ENCODE measurements at regions not wholly inside any gene's neighbourhood (a gene's known extent, or its start where the extent isn't known, plus 50 kb on each side); places are given as distances from the start of the nearest gene placed in this dataset.

GRCh38 chr2:60075048-60075447, 478.4 kb downstream of the BCL11A start:
- CTCF ChIA-PET, result no interaction called here
- TF ChIP-seq FOXM1 (IDR thresholded peaks at IDR 0.05; ENCODE audit: borderline replicate concordance) (no peak), BHLHE40 (IDR thresholded peaks at IDR 0.05; ENCODE audit: borderline replicate concordance) (no peak), L3MBTL2 (conservative IDR thresholded peaks at IDR 0.05) (no peak)
- DNase-seq (ENCODE audit: extremely low spot score), result no peak
- POLR2A ChIA-PET, result no interaction called here

- CTCF ChIA-PET, result no interaction called here
- POLR2A ChIA-PET, result no interaction called here
- DNase-seq (ENCODE audit: extremely low spot score), result no peak
- no peak for TF ChIP-seq TARDBP (IDR thresholded peaks at IDR 0.05)
- no peak for TF ChIP-seq BHLHE40 (IDR thresholded peaks at IDR 0.05; ENCODE audit: borderline replicate concordance)
These were observed 480.3 kb downstream of the BCL11A start for GRCh38 chr2:60073201-60073600.

GRCh38 chr2:60072609-60073008, 480.8 kb downstream of the BCL11A start:
- POLR2A ChIA-PET, result no interaction called here
- DNase-seq (ENCODE audit: extremely low spot score), result no peak
- TF ChIP-seq PKNOX1 (IDR thresholded peaks at IDR 0.05) (no peak), BHLHE40 (IDR thresholded peaks at IDR 0.05; ENCODE audit: borderline replicate concordance) (no peak), ELF4 (IDR thresholded peaks at IDR 0.05) (no peak), TARDBP (IDR thresholded peaks at IDR 0.05) (no peak), FOXA1 (IDR thresholded peaks at IDR 0.05) (no peak), SP1 (IDR thresholded peaks at IDR 0.05) (no peak), HDGF (IDR thresholded peaks at IDR 0.05; ENCODE audit: borderline replicate concordance) (no peak), L3MBTL2 (conservative IDR thresholded peaks at IDR 0.05) (no peak), FOXK2 (IDR thresholded peaks at IDR 0.05) (no peak), ZNF384 (IDR thresholded peaks at IDR 0.05) (no peak), CTBP1 (IDR thresholded peaks at IDR 0.05; ENCODE audit: borderline replicate concordance) (no peak), NFRKB (IDR thresholded peaks at IDR 0.05) (no peak), SUZ12 (IDR thresholded peaks at IDR 0.05) (no peak), FOXM1 (IDR thresholded peaks at IDR 0.05; ENCODE audit: borderline replicate concordance) (no peak), ARNT (IDR thresholded peaks at IDR 0.05) (no peak), LEF1 (IDR thresholded peaks at IDR 0.05; ENCODE audit: borderline replicate concordance) (no peak)
- CTCF ChIA-PET, result no interaction called here

GRCh38 chr2:60071490-60071831, 482.0 kb downstream of the BCL11A start:
- ChIA-PET CTCF (no interaction called here), POLR2A (no interaction called here)
- TF ChIP-seq HDGF (IDR thresholded peaks at IDR 0.05; ENCODE audit: borderline replicate concordance) (no peak), ZNF384 (IDR thresholded peaks at IDR 0.05) (no peak), ELF4 (IDR thresholded peaks at IDR 0.05) (no peak), SP1 (IDR thresholded peaks at IDR 0.05) (no peak), PKNOX1 (IDR thresholded peaks at IDR 0.05) (no peak), L3MBTL2 (conservative IDR thresholded peaks at IDR 0.05) (no peak)
- DNase-seq (ENCODE audit: extremely low spot score), result no peak

- TF ChIP-seq SP1 (IDR thresholded peaks at IDR 0.05) (no peak), SUZ12 (IDR thresholded peaks at IDR 0.05) (no peak), ZNF384 (IDR thresholded peaks at IDR 0.05) (no peak), HDGF (IDR thresholded peaks at IDR 0.05; ENCODE audit: borderline replicate concordance) (no peak), FOXM1 (IDR thresholded peaks at IDR 0.05; ENCODE audit: borderline replicate concordance) (no peak), L3MBTL2 (conservative IDR thresholded peaks at IDR 0.05) (no peak), NFRKB (IDR thresholded peaks at IDR 0.05) (no peak), PKNOX1 (IDR thresholded peaks at IDR 0.05) (no peak), ARNT (IDR thresholded peaks at IDR 0.05) (no peak), ELF4 (IDR thresholded peaks at IDR 0.05) (no peak), BHLHE40 (IDR thresholded peaks at IDR 0.05; ENCODE audit: borderline replicate concordance) (no peak), LEF1 (IDR thresholded peaks at IDR 0.05; ENCODE audit: borderline replicate concordance) (no peak), CTBP1 (IDR thresholded peaks at IDR 0.05; ENCODE audit: borderline replicate concordance) (no peak), FOXA1 (IDR thresholded peaks at IDR 0.05) (no peak), FOXK2 (IDR thresholded peaks at IDR 0.05) (no peak), TARDBP (IDR thresholded peaks at IDR 0.05) (no peak)
- CTCF ChIA-PET, result no interaction called here
- DNase-seq (ENCODE audit: extremely low spot score), result no peak
- POLR2A ChIA-PET, result no interaction called here
These were observed 482.5 kb downstream of the BCL11A start for GRCh38 chr2:60070736-60071489.

GRCh38 chr2:60070196-60070595, 483.3 kb downstream of the BCL11A start:
- CTCF ChIA-PET, result interaction anchor here (0.5 kb wide), 1 partner anchor 33 kb away, joined by 5 read pairs; no protein-coding TSS in a partner anchor
- POLR2A ChIA-PET, result no interaction called here
- TF ChIP-seq FOXA1 (IDR thresholded peaks at IDR 0.05), result no peak
- no peak for TF ChIP-seq ZNF384 (IDR thresholded peaks at IDR 0.05)
- no peak for TF ChIP-seq BHLHE40 (IDR thresholded peaks at IDR 0.05; ENCODE audit: borderline replicate concordance)
- DNase-seq (ENCODE audit: extremely low spot score), result no peak

GRCh38 chr2:60068755-60069154, 484.7 kb downstream of the BCL11A start:
- DNase-seq (ENCODE audit: extremely low spot score), result no peak
- ChIA-PET POLR2A (no interaction called here), CTCF (no interaction called here)
- TF ChIP-seq FOXA1 (IDR thresholded peaks at IDR 0.05) (no peak), NFRKB (IDR thresholded peaks at IDR 0.05) (no peak), SUZ12 (IDR thresholded peaks at IDR 0.05) (no peak), FOXK2 (IDR thresholded peaks at IDR 0.05) (no peak), LEF1 (IDR thresholded peaks at IDR 0.05; ENCODE audit: borderline replicate concordance) (no peak), ZNF384 (IDR thresholded peaks at IDR 0.05) (no peak), PKNOX1 (IDR thresholded peaks at IDR 0.05) (no peak), BHLHE40 (IDR thresholded peaks at IDR 0.05; ENCODE audit: borderline replicate concordance) (no peak), HDGF (IDR thresholded peaks at IDR 0.05; ENCODE audit: borderline replicate concordance) (no peak), L3MBTL2 (conservative IDR thresholded peaks at IDR 0.05) (no peak), SP1 (IDR thresholded peaks at IDR 0.05) (no peak), ELF4 (IDR thresholded peaks at IDR 0.05) (no peak), TARDBP (IDR thresholded peaks at IDR 0.05) (no peak), ARNT (IDR thresholded peaks at IDR 0.05) (no peak), FOXM1 (IDR thresholded peaks at IDR 0.05; ENCODE audit: borderline replicate concordance) (no peak), CTBP1 (IDR thresholded peaks at IDR 0.05; ENCODE audit: borderline replicate concordance) (no peak)

Data from HEK293T (cell line).